ENCODE measurements at regions not wholly inside any gene's neighbourhood (a gene's known extent, or its start where the extent isn't known, plus 50 kb on each side); places are given as distances from the start of the nearest gene placed in this dataset.
"Not testable (repeated sequence)": the region's sequence is repeated elsewhere in the genome, so short reads cannot be mapped to it uniquely, and the experiment has no call there.

GRCh38 chr5:93236807-93237421 lies 344.1 kb downstream of the NR2F1-AS1 start:
- Mint-ChIP-seq H3K4me1 (no peaks in the 10 kb centered on the region), H3K27me3 (peaks cover 4% of the 10 kb centered on the region), H3K27ac (no peak overlapping the region), H3K9me3 (no peaks in the 10 kb centered on the region), H3K4me3 (no peak overlapping the region), H3K36me3 (no peaks in the 10 kb centered on the region)
- no peak for DNase-seq

- Mint-ChIP-seq H3K4me1 (no peaks in the 10 kb centered on the region), H3K27me3 (peaks cover 4% of the 10 kb centered on the region), H3K4me3 (no peak overlapping the region), H3K9me3 (no peaks in the 10 kb centered on the region), H3K27ac (no peak overlapping the region), H3K36me3 (no peaks in the 10 kb centered on the region)
- DNase-seq, result no peak
Measured at GRCh38 chr5:93235761-93236160, 345.3 kb downstream of the NR2F1-AS1 start.

- Mint-ChIP-seq H3K4me3 (no peak overlapping the region), H3K36me3 (no peaks in the 10 kb centered on the region), H3K27ac (no peak overlapping the region), H3K4me1 (no peaks in the 10 kb centered on the region), H3K27me3 (no peaks in the 10 kb centered on the region), H3K9me3 (no peaks in the 10 kb centered on the region)
- DNase-seq, result no peak
Measured at GRCh38 chr5:93226202-93226735, 354.8 kb downstream of the NR2F1-AS1 start.

GRCh38 chr5:93225748-93226147 lies 355.3 kb downstream of the NR2F1-AS1 start:
- DNase-seq, result no peak
- no peaks in the 10 kb centered on the region for H3K4me1 Mint-ChIP-seq
- H3K36me3 Mint-ChIP-seq, result no peaks in the 10 kb centered on the region
- no peaks in the 10 kb centered on the region for H3K27me3 Mint-ChIP-seq
- H3K27ac Mint-ChIP-seq, result no peak overlapping the region
- no peak overlapping the region for H3K4me3 Mint-ChIP-seq
- no peaks in the 10 kb centered on the region for H3K9me3 Mint-ChIP-seq

- H3K4me1 Mint-ChIP-seq, result no peaks in the 10 kb centered on the region
- no peaks in the 10 kb centered on the region for H3K27me3 Mint-ChIP-seq
- H3K36me3 Mint-ChIP-seq, result no peaks in the 10 kb centered on the region
- no peaks in the 10 kb centered on the region for H3K9me3 Mint-ChIP-seq
- no peak overlapping the region for H3K27ac Mint-ChIP-seq
- H3K4me3 Mint-ChIP-seq, result no peak overlapping the region
- no peak for DNase-seq
Measured at GRCh38 chr5:93224624-93225023, 356.4 kb downstream of the NR2F1-AS1 start.

GRCh38 chr5:93221773-93222172 lies 359.2 kb downstream of the NR2F1-AS1 start:
- no peak for DNase-seq
- Mint-ChIP-seq H3K4me1 (no peaks in the 10 kb centered on the region), H3K27me3 (no peaks in the 10 kb centered on the region), H3K4me3 (no peak overlapping the region), H3K36me3 (no peaks in the 10 kb centered on the region), H3K27ac (no peak overlapping the region), H3K9me3 (no peaks in the 10 kb centered on the region)

GRCh38 chr5:93220431-93220830 lies 360.6 kb downstream of the NR2F1-AS1 start:
- no peaks in the 10 kb centered on the region for H3K36me3 Mint-ChIP-seq
- no peak overlapping the region for H3K4me3 Mint-ChIP-seq

GRCh38 chr5:93219641-93220145 lies 361.3 kb downstream of the NR2F1-AS1 start:
- Mint-ChIP-seq H3K27ac (no peak overlapping the region), H3K36me3 (no peaks in the 10 kb centered on the region), H3K27me3 (no peaks in the 10 kb centered on the region), H3K4me3 (no peak overlapping the region), H3K9me3 (no peaks in the 10 kb centered on the region), H3K4me1 (no peaks in the 10 kb centered on the region)
- DNase-seq, result no peak

More at GRCh38 chr5:93220431-93220830, 360.6 kb downstream of the NR2F1-AS1 start:
- Mint-ChIP-seq H3K27me3 (no peaks in the 10 kb centered on the region), H3K4me1 (no peaks in the 10 kb centered on the region), H3K9me3 (no peaks in the 10 kb centered on the region), H3K27ac (no peak overlapping the region)
- no peak for DNase-seq

GRCh38 chr5:93213111-93213794 lies 367.8 kb downstream of the NR2F1-AS1 start:
- H3K9me3 Mint-ChIP-seq, H3K27ac Mint-ChIP-seq, DNase-seq, H3K36me3 Mint-ChIP-seq, H3K4me3 Mint-ChIP-seq, H3K4me1 Mint-ChIP-seq, H3K27me3 Mint-ChIP-seq: not testable (repeated sequence)

GRCh38 chr5:93209476-93209875 lies 371.5 kb downstream of the NR2F1-AS1 start:
- Mint-ChIP-seq H3K27me3 (peaks cover 5% of the 10 kb centered on the region), H3K4me3 (no peak overlapping the region), H3K27ac (no peak overlapping the region), H3K36me3 (no peaks in the 10 kb centered on the region), H3K4me1 (no peaks in the 10 kb centered on the region), H3K9me3 (no peaks in the 10 kb centered on the region)
- DNase-seq, result no peak

GRCh38 chr5:93208141-93208751 lies 372.8 kb downstream of the NR2F1-AS1 start:
- DNase-seq, result no peak
- Mint-ChIP-seq H3K36me3 (no peaks in the 10 kb centered on the region), H3K27ac (no peak overlapping the region), H3K9me3 (no peaks in the 10 kb centered on the region), H3K4me1 (no peaks in the 10 kb centered on the region), H3K27me3 (peaks cover 5% of the 10 kb centered on the region), H3K4me3 (no peak overlapping the region)

GRCh38 chr5:93206203-93206602 lies 374.8 kb downstream of the NR2F1-AS1 start:
- peaks cover 5% of the 10 kb centered on the region for H3K27me3 Mint-ChIP-seq
- H3K4me3 Mint-ChIP-seq, result no peak overlapping the region
- H3K9me3 Mint-ChIP-seq, result no peaks in the 10 kb centered on the region
- no peak for DNase-seq
- no peak overlapping the region for H3K27ac Mint-ChIP-seq
- H3K36me3 Mint-ChIP-seq, result no peaks in the 10 kb centered on the region
- no peaks in the 10 kb centered on the region for H3K4me1 Mint-ChIP-seq

- H3K9me3 Mint-ChIP-seq, result no peaks in the 10 kb centered on the region
- no peak overlapping the region for H3K27ac Mint-ChIP-seq
- DNase-seq, result no peak
- H3K27me3 Mint-ChIP-seq, result no peaks in the 10 kb centered on the region
- H3K4me3 Mint-ChIP-seq, result no peak overlapping the region
- no peaks in the 10 kb centered on the region for H3K36me3 Mint-ChIP-seq
- no peaks in the 10 kb centered on the region for H3K4me1 Mint-ChIP-seq
Measured at GRCh38 chr5:93201061-93201460, 380.0 kb downstream of the NR2F1-AS1 start.

- H3K4me1 Mint-ChIP-seq, result no peaks in the 10 kb centered on the region
- no peaks in the 10 kb centered on the region for H3K9me3 Mint-ChIP-seq
- H3K27ac Mint-ChIP-seq, result no peak overlapping the region
- no peak for DNase-seq
- no peaks in the 10 kb centered on the region for H3K36me3 Mint-ChIP-seq
- H3K4me3 Mint-ChIP-seq, result no peak overlapping the region
- H3K27me3 Mint-ChIP-seq, result no peaks in the 10 kb centered on the region
Measured at GRCh38 chr5:93196986-93197385, 384.0 kb downstream of the NR2F1-AS1 start.

- H3K4me1 Mint-ChIP-seq, result no peaks in the 10 kb centered on the region
- H3K4me3 Mint-ChIP-seq, result no peak overlapping the region
- peaks cover 2% of the 10 kb centered on the region for H3K9me3 Mint-ChIP-seq
- H3K27me3 Mint-ChIP-seq, result no peaks in the 10 kb centered on the region
- no peak for DNase-seq
- H3K36me3 Mint-ChIP-seq, result no peaks in the 10 kb centered on the region
- no peak overlapping the region for H3K27ac Mint-ChIP-seq
Measured at GRCh38 chr5:93193431-93194347, 387.3 kb downstream of the NR2F1-AS1 start.

Measured in activated naive CD8-positive, alpha-beta T cell treated with anti-CD3 and anti-CD28 coated beads for 36 hours (primary cell).